ENCODE measurements at regions not wholly inside any gene's neighbourhood (a gene's known extent, or its start where the extent isn't known, plus 50 kb on each side); places are given as distances from the start of the nearest gene placed in this dataset.

GRCh38 chr1:218985424-218985984 lies 188.2 kb upstream of the LYPLAL1 start:
- H3K9ac ChIP-seq (ENCODE audit: insufficient read depth in 1 of 2, low read depth in 2 of 2, low read length in 2 of 2), result no peak overlapping the region
- ATAC-seq (no peak), FAIRE-seq (no peak), DNase-seq (ENCODE audit: extremely low read depth in 1 of 4, low spot score in 3 of 4) (no peak)
- 0% methylated on average over 2 of the region's 2 CpGs for WGBS (ENCODE audit: insufficient coverage, low coverage, missing lambda C conversion rate)
- no peaks in the 10 kb centered on the region for H4K20me1 ChIP-seq (replicated peaks; ENCODE audit: control insufficient read depth, insufficient read depth, low read length)
- H3K36me3 ChIP-seq (ENCODE audit: control insufficient read depth, insufficient read depth, low read length), result no peaks in the 10 kb centered on the region
- H3K4me3 ChIP-seq, result no peak overlapping the region
- TF ChIP-seq HDAC2 (IDR thresholded peaks at IDR 0.05) (no peak), SMAD3 (CRISPR knock-in tag; conservative IDR thresholded peaks at IDR 0.05) (no peak), ILF3 (IDR thresholded peaks at IDR 0.05; ENCODE audit: borderline replicate concordance) (no peak), SFPQ (IDR thresholded peaks at IDR 0.05; ENCODE audit: low read depth, low read length) (no peak), ZNF175 (CRISPR knock-in tag; IDR thresholded peaks at IDR 0.05; ENCODE audit: low read depth) (no peak), POLR3G (IDR thresholded peaks at IDR 0.05; ENCODE audit: extremely low read depth, insufficient read length, insufficient replicate concordance) (no peak), TARDBP (IDR thresholded peaks at IDR 0.05) (no peak), FOXA1 (IDR thresholded peaks at IDR 0.05; ENCODE audit: borderline replicate concordance) (no peak), EGR1 (conservative IDR thresholded peaks at IDR 0.05) (no peak), MAX (CRISPR knock-in tag; IDR thresholded peaks at IDR 0.05) (no peak), ZNF589 (CRISPR knock-in tag; IDR thresholded peaks at IDR 0.05; ENCODE audit: low read depth) (no peak), CTCF (IDR thresholded peaks at IDR 0.05 in 2 of 3, conservative IDR thresholded peaks at IDR 0.05 in 1 of 3; ENCODE audit: insufficient read depth in 2 of 3, low read depth in 1 of 3, low read length in 3 of 3) (no peak)
- TF ChIP-seq, protein P1, sequence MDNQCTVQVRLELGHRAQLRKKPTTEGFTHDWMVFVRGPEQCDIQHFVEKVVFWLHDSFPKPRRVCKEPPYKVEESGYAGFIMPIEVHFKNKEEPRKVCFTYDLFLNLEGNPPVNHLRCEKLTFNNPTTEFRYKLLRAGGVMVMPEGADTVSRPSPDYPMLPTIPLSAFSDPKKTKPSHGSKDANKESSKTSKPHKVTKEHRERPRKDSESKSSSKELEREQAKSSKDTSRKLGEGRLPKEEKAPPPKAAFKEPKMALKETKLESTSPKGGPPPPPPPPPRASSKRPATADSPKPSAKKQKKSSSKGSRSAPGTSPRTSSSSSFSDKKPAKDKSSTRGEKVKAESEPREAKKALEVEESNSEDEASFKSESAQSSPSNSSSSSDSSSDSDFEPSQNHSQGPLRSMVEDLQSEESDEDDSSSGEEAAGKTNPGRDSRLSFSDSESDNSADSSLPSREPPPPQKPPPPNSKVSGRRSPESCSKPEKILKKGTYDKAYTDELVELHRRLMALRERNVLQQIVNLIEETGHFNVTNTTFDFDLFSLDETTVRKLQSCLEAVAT (IDR thresholded peaks at IDR 0.05), result no peak
- POLR2A ChIA-PET, result no interaction called here
- H3K27me3 ChIP-seq (ENCODE audit: control insufficient read depth in 2 of 2, insufficient read depth in 2 of 2, low read length in 2 of 2), result no peaks in the 10 kb centered on the region
- no peaks in the 10 kb centered on the region for H3K9me1 ChIP-seq (ENCODE audit: control insufficient read depth, insufficient read depth, low read length)
- no peaks in the 10 kb centered on the region; a peak in 1 of 5 replicates for H3K4me1 ChIP-seq (replicated peaks in 1 of 2; ENCODE audit: control insufficient read depth in 2 of 2, insufficient read depth in 2 of 2, low read length in 2 of 2)
- H3K4me2 ChIP-seq (ENCODE audit: insufficient read depth, low read length), result no peak overlapping the region
- no peak overlapping the region for H2AFZ ChIP-seq (ENCODE audit: low read depth, low read length)
- H3K27ac ChIP-seq (ENCODE audit: extremely low read depth, low read depth, low read length), result no peak overlapping the region
- in situ Hi-C loops (cut with MboI), result no loop called here
- intact Hi-C loops (cut with micrococcal nuclease), result no loop called here
- H3K9me3 ChIP-seq (replicated peaks; ENCODE audit: control insufficient read depth, insufficient read depth, low read depth, low read length), result no peaks in the 10 kb centered on the region
- H3K79me2 ChIP-seq (ENCODE audit: control insufficient read depth, insufficient read depth, low read length), result no peaks in the 10 kb centered on the region
- CTCF ChIA-PET (ENCODE audit: low intra/inter-chr PET ratio), result no interaction called here
- no TSS peak for BruUV-seq (replicated peaks)
